ENCODE measurements at regions not wholly inside any gene's neighbourhood (a gene's known extent, or its start where the extent isn't known, plus 50 kb on each side); places are given as distances from the start of the nearest gene placed in this dataset.

- TF ChIP-seq CTCF (IDR thresholded peaks at IDR 0.05; ENCODE audit: low read depth, low read length): no peak
- DNase-seq (ENCODE audit: low read depth, low spot score): no peak
- H3K4me3 ChIP-seq (ENCODE audit: low read depth, low read length): no peak overlapping the region
These were observed 135.5 kb upstream of the RARB start for GRCh38 chr3:25292595-25292994.

GRCh38 chr3:25293736-25294135, 134.3 kb upstream of the RARB start:
- no peak for DNase-seq (ENCODE audit: low read depth, low spot score)
- in situ Hi-C loops (cut with HindIII; ENCODE audit: low sequenced_read_pairs): no loop called here
- TF ChIP-seq CTCF (IDR thresholded peaks at IDR 0.05; ENCODE audit: low read depth, low read length): no peak

More at GRCh38 chr3:25292595-25292994, 135.5 kb upstream of the RARB start:
- in situ Hi-C loops (cut with HindIII; ENCODE audit: low sequenced_read_pairs): no loop called here

GRCh38 chr3:25294169-25294805, 133.8 kb upstream of the RARB start:
- DNase-seq (ENCODE audit: low read depth, low spot score): no peak
- no peak for TF ChIP-seq CTCF (IDR thresholded peaks at IDR 0.05; ENCODE audit: low read depth, low read length)
- in situ Hi-C loops (cut with HindIII; ENCODE audit: low sequenced_read_pairs): no loop called here
- H3K4me3 ChIP-seq (ENCODE audit: low read depth, low read length): no peak overlapping the region

More at GRCh38 chr3:25293736-25294135, 134.3 kb upstream of the RARB start:
- H3K4me3 ChIP-seq (ENCODE audit: low read depth, low read length): no peak overlapping the region

- no peak for TF ChIP-seq CTCF (IDR thresholded peaks at IDR 0.05; ENCODE audit: low read depth, low read length)
- in situ Hi-C loops (cut with HindIII; ENCODE audit: low sequenced_read_pairs): no loop called here
- DNase-seq (ENCODE audit: low read depth, low spot score): peak; percentile 73
- no peak overlapping the region for H3K4me3 ChIP-seq (ENCODE audit: low read depth, low read length)
These were observed 130.1 kb upstream of the RARB start for GRCh38 chr3:25297667-25298585.

- in situ Hi-C loops (cut with HindIII; ENCODE audit: low sequenced_read_pairs): no loop called here
- TF ChIP-seq CTCF (IDR thresholded peaks at IDR 0.05; ENCODE audit: low read depth, low read length): no peak
- no peak for DNase-seq (ENCODE audit: low read depth, low spot score)
- H3K4me3 ChIP-seq (ENCODE audit: low read depth, low read length): no peak overlapping the region
These were observed 127.9 kb upstream of the RARB start for GRCh38 chr3:25300141-25300540.

- in situ Hi-C loops (cut with HindIII; ENCODE audit: low sequenced_read_pairs): no loop called here
These were observed 123.1 kb upstream of the RARB start for GRCh38 chr3:25304916-25305315.

More at GRCh38 chr3:25304916-25305315, 123.1 kb upstream of the RARB start:
- DNase-seq (ENCODE audit: low read depth, low spot score): no peak
- no peak for TF ChIP-seq CTCF (IDR thresholded peaks at IDR 0.05; ENCODE audit: low read depth, low read length)
- no peak overlapping the region for H3K4me3 ChIP-seq (ENCODE audit: low read depth, low read length)

Measured in astrocyte of the spinal cord (primary cell).